WTC11 (cell line): ENCODE measurements at regions not wholly inside any gene's neighbourhood (a gene's known extent, or its start where the extent isn't known, plus 50 kb on each side); places are given as distances from the start of the nearest gene placed in this dataset.

Experiments
- ZNF138 ChIP-seq: sonication (generic); formaldehyde crosslinking; conservative IDR thresholded peaks from 2 replicates; pipeline ENCODE4 v1.8.1; 2022; ENCODE audit warnings: mild to moderate bottlenecking, moderate library complexity, missing genetic modification reagents
- TF ChIP-seq, protein P1 (sequence below): sonication (generic); formaldehyde crosslinking; IDR thresholded peaks from 2 replicates; pipeline ENCODE4 v1.8.1; 2023; ENCODE audit warnings: mild to moderate bottlenecking, missing genetic modification reagents, moderate library complexity

DNA sequence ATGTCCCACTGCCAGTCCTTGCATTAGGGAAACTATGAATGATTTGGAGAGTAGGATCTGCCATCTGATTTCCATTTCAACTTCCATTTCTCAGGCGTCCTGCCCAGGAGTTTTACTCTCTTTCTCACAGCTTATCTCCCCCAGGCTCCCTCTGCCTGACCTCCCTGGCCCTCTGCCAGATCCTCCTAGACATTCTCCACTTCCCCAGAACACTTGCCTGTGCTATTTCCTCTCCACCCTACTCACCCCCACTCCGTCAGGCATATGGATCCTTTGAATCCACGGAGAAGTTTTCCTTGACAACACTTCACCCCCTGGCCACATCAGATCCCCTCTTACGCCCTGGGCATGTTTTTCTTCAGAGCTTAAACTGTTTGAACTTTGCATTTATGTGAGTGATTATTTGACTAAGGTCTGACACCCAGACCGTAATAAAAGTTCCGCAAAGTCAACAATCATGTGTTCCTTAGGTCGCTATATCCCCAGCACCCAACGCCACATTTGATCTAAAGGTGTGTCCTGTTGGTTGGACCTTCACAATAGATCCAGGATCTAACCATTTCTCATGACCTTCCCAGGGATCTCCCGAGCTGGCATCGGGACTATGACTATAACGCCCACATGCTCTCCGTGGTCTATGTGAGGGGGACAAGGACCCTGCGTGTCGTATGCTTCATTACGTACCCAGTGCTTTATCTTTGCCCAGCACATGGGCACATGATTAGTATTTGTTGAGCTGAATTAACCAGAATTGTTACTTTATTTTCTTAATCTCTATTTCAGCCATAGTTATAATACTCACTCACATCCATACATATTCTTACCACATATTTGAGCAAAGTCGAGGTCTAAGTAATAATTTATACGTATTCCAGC is 255.8 kb upstream of the FOXN3 start:
- no peak for TF ChIP-seq ZNF138 (CRISPR knock-in tag)
- TF ChIP-seq, protein P1, sequence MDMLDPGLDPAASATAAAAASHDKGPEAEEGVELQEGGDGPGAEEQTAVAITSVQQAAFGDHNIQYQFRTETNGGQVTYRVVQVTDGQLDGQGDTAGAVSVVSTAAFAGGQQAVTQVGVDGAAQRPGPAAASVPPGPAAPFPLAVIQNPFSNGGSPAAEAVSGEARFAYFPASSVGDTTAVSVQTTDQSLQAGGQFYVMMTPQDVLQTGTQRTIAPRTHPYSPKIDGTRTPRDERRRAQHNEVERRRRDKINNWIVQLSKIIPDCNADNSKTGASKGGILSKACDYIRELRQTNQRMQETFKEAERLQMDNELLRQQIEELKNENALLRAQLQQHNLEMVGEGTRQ (CRISPR knock-in tag): no peak
